ENCODE measurements at regions not wholly inside any gene's neighbourhood (a gene's known extent, or its start where the extent isn't known, plus 50 kb on each side); places are given as distances from the start of the nearest gene placed in this dataset.

DNA sequence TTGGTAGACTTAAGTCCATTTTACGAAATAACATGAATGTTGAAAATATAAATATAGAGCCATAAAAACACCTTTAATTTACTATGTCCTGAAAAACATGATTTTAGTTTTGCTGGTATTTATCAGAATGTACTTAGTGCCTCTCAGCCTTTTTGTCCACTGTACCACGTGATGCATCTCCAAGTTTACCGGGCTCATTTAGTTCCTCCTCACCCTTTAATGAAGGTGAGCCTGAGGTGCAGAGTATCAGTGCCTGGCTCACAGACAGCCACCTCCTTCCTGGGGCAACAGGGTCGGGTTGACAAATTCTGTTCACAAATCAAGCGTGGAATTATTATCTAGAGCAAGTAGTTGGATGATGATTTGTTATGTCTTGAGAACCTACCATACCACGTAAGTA is 420.5 kb upstream of the MEIS1 start:
- no peak for DNase-seq
- no peak overlapping the region for H2AFZ ChIP-seq (replicated peaks; ENCODE audit: low read length, poor library complexity)
- no peak overlapping the region for H2BK5ac ChIP-seq (ENCODE audit: low read depth, low read length, poor library complexity, severe bottlenecking)
- WGBS, 2 experiments (ENCODE audit: extremely low coverage in 2 of 2, insufficient read length in 1 of 2) = no CpG with 5 or more reads among the region's 6 CpGs
- no peak overlapping the region for H4K5ac ChIP-seq (ENCODE audit: low read depth, low read length)
- no peaks in the 10 kb centered on the region for H3K9me3 ChIP-seq (ENCODE audit: control insufficient read depth, insufficient read depth, low read length)
- H3K18ac ChIP-seq (ENCODE audit: low read depth, low read length) = no peak overlapping the region
- H3K36me3 ChIP-seq (ENCODE audit: control insufficient read depth, insufficient read depth, low read length) = no peaks in the 10 kb centered on the region
- no peak overlapping the region for H2AK5ac ChIP-seq (ENCODE audit: low read depth, low read length)
- dilution Hi-C loops (cut with HindIII; ENCODE audit: low sequenced_read_pairs, unreplicated experiment) (no loop called here), intact Hi-C loops (cut with micrococcal nuclease) (loop anchor here (10.0 kb wide), 1 partner anchor 1830 kb away; no protein-coding TSS in a partner anchor), in situ Hi-C loops (cut with MboI; ENCODE audit: low sequenced_read_pairs) (no loop called here)
- H4K8ac ChIP-seq (ENCODE audit: low read depth in 2 of 2, low read length in 2 of 2) = no peak overlapping the region
- no peaks in the 10 kb centered on the region for H3K9me1 ChIP-seq (ENCODE audit: insufficient read depth, low read length)
- no peak overlapping the region for H2BK120ac ChIP-seq (ENCODE audit: low read depth, low read length)
- no peak overlapping the region for H3K14ac ChIP-seq (replicated peaks; ENCODE audit: low read depth, low read length)
- H3K23ac ChIP-seq (ENCODE audit: low read depth, low read length) = no peak overlapping the region
- TF ChIP-seq RCOR1 (IDR thresholded peaks at IDR 0.05; ENCODE audit: insufficient replicate concordance, low read length) (no peak), CHD1 (IDR thresholded peaks at IDR 0.05; ENCODE audit: low read depth, low read length) (no peak), RFX5 (IDR thresholded peaks at IDR 0.05; ENCODE audit: low read depth, low read length) (no peak), BHLHE40 (IDR thresholded peaks at IDR 0.05; ENCODE audit: low read depth, low read length) (no peak)
- H3K27me3 ChIP-seq (ENCODE audit: control insufficient read depth, insufficient read depth, low read length) = no peaks in the 10 kb centered on the region
- no peak overlapping the region for H3K4ac ChIP-seq (ENCODE audit: low read depth, low read length)
- no peaks in the 10 kb centered on the region for H3K79me1 ChIP-seq (ENCODE audit: low read depth in 1 of 2, low read length in 2 of 2)
- no peak overlapping the region for H3K4me2 ChIP-seq (ENCODE audit: low read depth, low read length)
- H4K91ac ChIP-seq (ENCODE audit: insufficient read depth, low read depth, low read length) = no peak overlapping the region
- ATAC-seq (ENCODE audit: low read depth) = no peak
- H3K9ac ChIP-seq (ENCODE audit: low read depth, low read length) = no peak overlapping the region
- no TSS peak for BruUV-seq (replicated peaks)
- H3K56ac ChIP-seq (ENCODE audit: extremely low read depth, insufficient read depth, low read length) = no peak overlapping the region
- H3K4me1 ChIP-seq (ENCODE audit: control insufficient read depth, insufficient read depth, low read length) = no peaks in the 10 kb centered on the region
- H3K27ac ChIP-seq (ENCODE audit: insufficient read depth, low read length) = no peak overlapping the region
- no peaks in the 10 kb centered on the region for H4K20me1 ChIP-seq (ENCODE audit: insufficient read depth, low read length)
- CTCF ChIA-PET = interaction anchor here (0.6 kb wide), 1 partner anchor 160 kb away, joined by 9 read pairs; no protein-coding TSS in a partner anchor
- H2BK15ac ChIP-seq (ENCODE audit: low read depth, low read length) = no peak overlapping the region
- POLR2A ChIA-PET (ENCODE audit: unreplicated experiment) = no interaction called here
- no peak overlapping the region for H2BK20ac ChIP-seq (ENCODE audit: low read depth, low read length)
- H2AK9ac ChIP-seq (replicated peaks; ENCODE audit: low read depth, low read length, poor library complexity) = no peak overlapping the region
- no peak overlapping the region for H3K4me3 ChIP-seq (ENCODE audit: insufficient read depth, low read depth, low read length)

All from IMR-90 (cell line).